ENCODE measurements at regions not wholly inside any gene's neighbourhood (a gene's known extent, or its start where the extent isn't known, plus 50 kb on each side); places are given as distances from the start of the nearest gene placed in this dataset.

DNA sequence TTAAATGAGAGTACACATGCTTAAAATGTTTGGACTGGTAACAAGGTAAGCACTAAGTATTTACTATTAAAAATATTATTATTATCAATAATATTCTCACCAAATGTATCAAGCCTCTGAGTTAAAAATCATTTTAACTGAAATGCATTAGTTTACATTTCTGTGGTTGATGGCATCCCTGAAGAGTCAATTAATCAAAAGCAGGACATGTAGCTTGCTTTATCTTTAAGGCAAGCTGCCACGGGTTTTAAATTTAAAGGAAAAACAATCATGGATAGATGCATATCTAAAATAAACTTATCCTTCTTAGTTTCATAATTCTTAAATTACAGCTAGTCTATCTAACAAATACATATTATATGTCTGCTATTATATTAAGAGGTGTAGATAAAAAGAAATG lies 584.8 kb upstream of the INTU start:
- TF ChIP-seq GATA2 (IDR thresholded peaks at IDR 0.05; ENCODE audit: low read depth, low read length) (no peak), GATA3 (IDR thresholded peaks at IDR 0.05; ENCODE audit: low read depth, low read length) (no peak)

Data from SH-SY5Y (cell line).